GM18868 (cell line): ENCODE measurements at regions not wholly inside any gene's neighbourhood (a gene's known extent, or its start where the extent isn't known, plus 50 kb on each side); places are given as distances from the start of the nearest gene placed in this dataset.
A peak's percentile ranks its signal among the peaks of the same experiment; 100 is the strongest.
"Not testable (repeated sequence)": the region's sequence is repeated elsewhere in the genome, so short reads cannot be mapped to it uniquely, and the experiment has no call there.

Experiments
- ATAC-seq: cut with Tn5 transposase; IDR thresholded peaks from one replicate; pipeline ENCODE4 v1.9.1; 2021; ENCODE audit warnings: mild to moderate bottlenecking, moderate library complexity; ENCODE audit not compliant: unreplicated experiment

DNA sequence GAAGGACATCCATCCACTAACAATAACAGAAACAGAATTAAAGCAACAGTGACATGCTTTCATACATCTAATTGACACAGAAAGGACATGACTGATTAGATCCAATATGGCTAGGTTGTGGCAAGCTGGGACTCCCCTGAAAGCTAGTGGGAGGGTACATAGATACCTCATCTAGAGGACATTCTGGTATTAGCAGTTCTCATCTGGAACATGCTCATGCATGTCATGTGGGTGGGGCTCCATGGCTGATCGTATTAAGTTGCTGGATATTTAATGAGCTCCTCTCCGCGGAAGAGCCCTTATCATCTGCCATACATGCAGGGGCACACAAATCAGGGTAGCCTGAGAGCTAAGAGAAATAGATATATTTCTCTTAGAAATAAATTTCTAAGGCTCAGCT lies 358.9 kb downstream of the ICE1 start:
- no peak for ATAC-seq

- no peak for ATAC-seq
Observed at GRCh38 chr5:5780253-5780652, 357.8 kb downstream of the ICE1 start.

DNA sequence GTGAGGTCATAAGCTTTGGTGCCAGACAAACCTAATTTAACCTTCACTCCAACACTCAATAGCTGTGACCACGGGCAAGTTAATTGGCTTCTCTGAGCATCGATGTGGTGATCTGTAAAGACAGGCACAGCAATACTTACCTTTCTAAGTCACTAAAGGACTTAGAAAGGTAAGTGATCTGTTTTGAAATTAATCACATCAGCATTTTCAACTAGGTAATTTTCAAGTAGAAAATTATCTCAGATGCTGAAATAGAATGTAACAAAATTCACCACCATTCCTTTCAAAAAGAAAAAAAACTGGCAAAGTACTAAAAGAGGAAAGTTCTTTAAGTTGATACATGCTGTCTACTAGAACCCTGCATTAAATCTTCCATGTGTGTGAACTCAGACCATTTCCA lies 354.5 kb downstream of the ICE1 start:
- no peak for ATAC-seq

- ATAC-seq, result no peak
Observed at GRCh38 chr5:5772202-5772601, 349.7 kb downstream of the ICE1 start.

GRCh38 chr5:5770825-5771224 lies 348.3 kb downstream of the ICE1 start:
- ATAC-seq, result no peak

DNA sequence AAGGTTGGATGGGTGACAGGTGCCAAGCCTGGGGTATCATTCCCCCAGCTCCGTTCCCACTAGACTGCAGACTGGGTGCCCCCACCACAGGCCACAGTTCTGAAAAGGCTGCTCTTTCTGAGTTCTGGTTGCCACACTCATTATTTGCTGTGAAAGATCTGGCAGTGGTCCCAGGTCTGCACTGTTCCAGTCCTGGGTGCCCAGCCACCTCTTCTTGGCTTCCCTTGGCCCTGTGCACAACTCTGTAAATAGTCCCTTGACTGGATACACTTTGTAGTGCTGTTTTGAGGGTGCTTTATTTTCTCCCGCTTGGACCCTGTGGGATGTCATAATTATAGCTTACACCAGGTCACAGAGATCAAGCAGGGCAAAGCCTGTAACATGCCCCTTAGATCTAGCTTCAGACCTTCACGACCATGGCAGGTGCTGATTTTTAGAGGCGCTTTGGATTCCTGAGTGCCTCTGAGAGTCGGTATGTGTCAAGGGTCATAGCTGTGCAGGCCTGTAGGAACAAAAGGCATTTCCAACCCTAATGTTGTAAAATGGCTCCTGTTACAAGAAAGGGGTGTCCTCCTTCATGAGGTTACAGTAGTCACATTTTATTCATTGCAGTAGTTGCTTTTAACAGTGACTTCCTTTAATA lies 344.9 kb downstream of the ICE1 start:
- no peak for ATAC-seq

DNA sequence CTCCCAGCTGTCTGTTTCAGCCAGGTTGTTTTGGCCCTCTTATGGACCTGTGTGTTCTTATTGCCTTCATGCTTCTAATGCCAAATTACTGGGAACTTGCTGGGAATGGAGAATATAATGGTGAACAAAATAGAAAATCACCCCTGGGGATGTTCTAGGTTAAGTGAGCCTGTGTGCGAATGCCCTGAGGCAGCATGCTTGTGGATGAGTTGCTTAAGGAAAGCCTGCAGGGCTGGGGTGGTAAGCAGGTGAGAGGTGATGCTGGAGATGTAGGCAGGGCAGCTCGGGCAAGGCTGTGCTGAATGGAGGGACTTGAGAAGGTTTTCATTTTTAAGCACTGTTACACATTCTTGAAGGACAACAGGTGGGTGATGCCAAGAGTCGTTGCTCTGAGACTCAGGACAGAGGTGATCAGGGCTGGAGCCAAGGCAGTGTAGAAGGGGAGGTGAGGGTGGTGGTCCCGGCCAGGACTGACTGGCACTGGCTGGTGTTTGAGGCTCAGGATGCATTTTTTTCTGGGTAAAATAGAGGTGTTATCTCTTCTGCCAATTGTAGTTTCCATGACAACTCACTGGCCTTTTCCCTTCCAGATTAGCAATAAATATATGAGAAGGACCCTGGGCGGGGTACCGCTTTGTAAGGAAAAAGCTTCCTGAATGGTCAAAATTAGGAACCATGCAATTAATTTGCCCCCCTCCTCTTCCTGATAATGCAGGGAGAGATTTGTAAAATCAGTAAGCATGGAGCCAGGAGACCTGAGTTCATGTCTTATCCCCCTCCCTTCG lies 342.8 kb downstream of the ICE1 start:
- ATAC-seq, result no peak

GRCh38 chr5:5764246-5764645 lies 341.8 kb downstream of the ICE1 start:
- no peak for ATAC-seq

DNA sequence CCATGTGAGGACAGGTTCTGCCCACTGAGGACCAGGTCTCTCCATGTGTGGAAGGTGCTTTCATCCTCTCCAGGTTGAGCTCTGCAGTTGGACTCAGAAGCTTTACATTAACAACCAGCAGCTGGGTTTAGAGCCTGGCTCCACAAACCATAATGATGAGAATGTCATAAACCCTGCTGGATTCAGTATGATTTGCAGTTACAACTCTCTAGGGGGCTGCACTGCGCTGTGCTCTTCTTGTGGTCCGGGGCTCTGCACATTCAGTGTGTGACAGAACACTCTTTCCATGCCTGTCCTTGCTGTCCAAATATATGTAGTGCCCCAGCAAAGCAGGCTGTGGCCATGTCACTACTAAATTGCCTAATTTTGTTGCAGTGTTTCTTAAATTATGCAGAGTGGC lies 334.3 kb downstream of the ICE1 start:
- no peak for ATAC-seq

DNA sequence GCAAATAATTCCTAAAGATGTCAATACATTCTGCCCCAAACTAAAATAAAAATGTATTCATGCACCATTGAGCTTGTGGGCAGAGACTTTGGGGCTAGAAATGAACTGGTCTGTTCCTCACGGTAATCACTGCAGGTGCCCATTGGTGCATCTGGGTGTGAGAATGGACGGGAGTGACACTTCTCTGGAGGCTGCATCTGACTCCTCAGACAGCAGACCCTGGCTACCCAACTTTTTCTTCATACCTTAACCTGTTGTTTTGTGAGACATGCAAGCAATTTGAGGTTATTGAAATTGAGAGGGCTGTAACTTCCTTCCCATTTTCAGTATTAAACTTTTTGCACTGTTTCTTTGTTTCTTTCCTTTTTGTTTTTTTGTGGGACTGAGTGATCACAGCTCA lies 333.4 kb downstream of the ICE1 start:
- peak; percentile 35 for ATAC-seq

DNA sequence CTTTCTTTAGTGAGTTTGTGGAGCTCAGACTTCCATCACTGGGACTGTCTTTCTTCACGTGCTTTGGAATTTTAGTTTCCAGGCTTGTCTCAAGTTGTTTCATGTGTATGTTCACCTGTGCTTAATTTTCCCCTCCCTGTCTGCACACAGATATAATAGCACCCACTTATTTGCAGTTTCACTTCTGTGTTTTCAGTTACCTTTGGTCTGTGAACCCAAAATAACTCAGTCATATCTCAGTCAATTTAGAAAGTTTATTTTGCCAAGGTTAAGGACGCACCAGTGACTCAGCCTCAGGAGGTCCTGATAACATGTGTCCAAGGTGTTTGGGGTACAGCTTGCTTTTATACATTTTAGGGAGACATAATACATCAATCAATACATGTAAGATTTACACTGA lies 330.4 kb downstream of the ICE1 start:
- peak; percentile 72 for ATAC-seq

- peak; percentile 18 for ATAC-seq
Observed at GRCh38 chr5:5751987-5752386, 329.5 kb downstream of the ICE1 start.

DNA sequence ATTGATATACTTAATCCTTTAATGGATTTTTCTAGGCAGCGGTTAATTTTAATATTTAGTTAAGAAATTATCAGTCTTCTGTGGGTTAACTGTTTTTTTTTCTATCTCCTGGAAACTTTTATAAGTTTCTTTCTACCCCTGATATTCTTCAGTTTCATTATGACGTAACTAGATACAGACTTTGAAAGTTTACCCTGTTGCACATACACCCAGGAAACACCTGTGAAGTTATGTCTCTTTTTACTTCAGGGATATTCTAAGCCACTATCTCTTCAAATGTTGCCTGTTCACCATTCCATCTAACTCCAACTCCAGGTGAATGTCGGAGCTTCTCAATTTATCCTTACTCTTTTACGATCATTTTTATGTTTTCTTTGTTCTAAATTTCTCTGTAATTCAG lies 329.0 kb downstream of the ICE1 start:
- peak; percentile 53 for ATAC-seq

DNA sequence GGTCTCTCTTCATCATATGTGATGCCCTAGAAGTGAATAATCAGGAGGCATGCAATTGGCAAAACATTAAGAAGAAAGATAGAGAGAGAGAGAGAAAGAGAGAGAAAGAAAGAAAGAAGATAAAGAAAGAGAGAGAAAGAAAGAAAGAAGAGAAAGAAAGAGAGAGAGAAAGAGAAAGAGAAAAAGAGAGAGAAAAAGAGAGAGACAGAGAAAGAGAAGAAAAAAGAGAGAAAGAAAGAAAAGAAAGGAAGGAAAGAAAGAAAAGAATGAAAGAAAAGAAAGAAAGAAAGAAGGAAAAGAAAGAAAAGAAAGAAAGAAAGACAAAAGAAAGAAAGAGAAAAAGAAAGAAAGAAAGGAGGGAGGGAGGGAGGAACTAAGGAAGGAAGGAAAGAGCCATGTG lies 318.9 kb downstream of the ICE1 start:
- ATAC-seq, result no peak

DNA sequence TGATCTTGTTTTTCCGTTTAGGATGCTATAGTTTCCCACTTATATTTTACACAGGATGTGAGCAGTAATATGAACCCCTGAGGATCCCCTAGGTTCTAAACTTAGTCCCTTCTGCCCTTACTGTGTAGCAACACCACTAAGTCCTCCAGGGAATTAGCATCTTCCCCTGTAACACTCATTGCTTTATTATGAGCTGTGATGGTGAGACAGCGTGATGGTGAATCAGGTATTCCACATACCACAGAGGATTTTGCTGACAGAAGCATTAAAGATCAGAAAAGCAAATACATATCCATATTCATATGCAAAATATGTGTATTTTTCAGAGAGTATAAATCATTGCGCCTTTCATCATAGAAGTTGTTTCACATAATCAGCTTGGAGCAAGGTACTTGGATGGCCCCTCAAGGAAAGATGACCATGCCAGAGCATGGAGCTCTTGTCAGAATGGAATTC lies 317.0 kb downstream of the ICE1 start:
- peak; percentile 22 for ATAC-seq

- ATAC-seq, result peak; percentile 76
Observed at GRCh38 chr5:5738797-5739489, 316.5 kb downstream of the ICE1 start.

DNA sequence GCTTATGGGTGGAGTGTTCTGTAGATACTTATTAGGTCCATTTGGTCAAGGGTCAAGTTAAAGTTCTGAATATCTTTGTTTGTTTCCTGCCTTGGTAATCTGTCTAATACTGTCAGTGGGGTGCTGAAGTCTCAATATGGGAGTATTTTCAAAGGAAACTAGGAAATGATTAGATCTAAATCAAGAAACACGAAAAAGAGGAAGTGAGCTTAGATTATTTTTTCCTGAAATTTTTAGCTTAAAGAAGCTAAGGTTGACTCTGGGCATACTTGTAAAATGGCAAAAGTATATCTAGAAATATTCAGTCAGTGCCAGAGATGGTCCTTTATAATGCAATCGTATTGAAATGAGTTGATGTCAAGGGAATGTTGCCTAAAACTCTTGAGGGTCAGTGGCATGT lies 313.5 kb downstream of the ICE1 start:
- no peak for ATAC-seq

DNA sequence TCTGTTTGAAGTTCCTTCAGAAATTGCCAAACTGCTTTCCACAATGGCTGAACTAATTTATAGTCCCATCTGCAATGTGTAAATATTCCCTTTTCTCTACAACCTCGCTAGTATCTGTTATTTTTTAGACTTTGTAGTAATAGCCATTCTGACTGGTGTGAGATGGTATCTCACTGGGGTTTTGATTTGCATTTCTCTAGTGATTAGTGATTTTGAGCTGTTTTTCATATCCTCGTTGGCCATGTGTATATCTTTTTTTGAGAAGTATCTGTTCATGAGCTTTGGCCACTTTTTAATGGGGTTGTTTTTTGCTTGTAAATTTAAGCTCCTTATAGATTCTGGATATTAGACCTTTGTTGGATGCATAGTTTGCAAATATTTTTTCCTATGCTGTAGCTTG lies 310.6 kb downstream of the ICE1 start:
- not testable (repeated sequence) for ATAC-seq

GRCh38 chr5:5726401-5726800 lies 303.9 kb downstream of the ICE1 start:
- ATAC-seq, result no peak

DNA sequence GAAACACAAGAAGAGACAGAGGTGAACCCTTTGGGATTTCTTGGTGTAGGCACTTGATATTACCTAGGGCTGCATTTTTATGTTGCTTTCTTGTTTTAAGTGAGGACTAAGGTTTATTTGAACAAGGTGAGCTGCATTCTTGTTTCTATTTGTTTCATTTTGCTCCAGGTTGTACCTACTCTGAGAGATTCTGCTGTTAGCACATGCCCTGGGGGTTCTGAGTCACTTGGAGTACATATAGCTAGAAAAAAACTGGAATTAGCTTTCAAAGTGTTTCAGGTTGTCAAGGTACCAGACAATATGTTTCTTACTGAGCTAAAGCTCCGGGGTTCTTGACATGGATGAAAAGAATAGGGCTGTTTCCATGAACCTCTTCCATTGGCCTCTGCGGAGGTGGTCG lies 299.4 kb downstream of the ICE1 start:
- ATAC-seq, result no peak

DNA sequence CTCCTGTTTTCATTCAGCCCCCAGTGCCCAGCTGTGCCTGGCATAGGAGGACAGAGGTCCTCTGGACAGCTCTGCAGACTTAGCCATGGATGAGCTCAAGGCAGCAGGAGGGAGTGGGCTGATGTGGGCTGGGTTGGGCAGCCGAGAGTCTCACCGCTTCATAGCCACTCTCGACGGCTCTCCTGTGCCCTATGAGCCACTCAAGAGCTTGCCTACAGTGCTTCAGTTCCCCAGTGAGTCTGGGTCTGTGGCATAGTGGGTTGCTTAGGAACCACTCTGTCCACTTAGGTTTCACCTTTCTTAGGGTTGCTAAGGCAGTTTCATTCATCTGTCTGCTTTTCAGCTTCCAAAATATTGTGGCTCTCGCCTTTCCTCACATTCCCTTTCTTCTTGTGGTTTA lies 296.8 kb downstream of the ICE1 start:
- no peak for ATAC-seq

DNA sequence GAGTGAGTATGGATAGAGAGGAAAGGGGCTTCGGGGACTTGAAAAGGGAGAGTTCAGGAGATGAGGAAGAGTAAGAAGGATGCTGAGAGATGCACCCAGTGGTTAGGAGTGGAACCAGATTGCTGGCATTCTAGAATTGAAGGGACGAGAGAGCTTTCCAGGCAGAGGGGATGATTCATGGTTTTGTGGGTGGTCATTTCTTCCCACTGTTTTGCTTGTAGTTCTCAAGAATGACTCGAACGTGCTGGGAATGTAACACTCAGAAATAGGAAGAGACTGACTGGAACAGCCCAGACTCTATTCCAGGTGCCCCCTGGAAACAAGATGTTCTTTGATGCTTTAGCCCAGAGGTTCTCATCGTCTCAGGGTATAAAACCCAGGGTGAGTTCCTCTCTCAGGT lies 294.2 kb downstream of the ICE1 start:
- ATAC-seq, result no peak
